ENCODE measurements at regions not wholly inside any gene's neighbourhood (a gene's known extent, or its start where the extent isn't known, plus 50 kb on each side); places are given as distances from the start of the nearest gene placed in this dataset.

DNA sequence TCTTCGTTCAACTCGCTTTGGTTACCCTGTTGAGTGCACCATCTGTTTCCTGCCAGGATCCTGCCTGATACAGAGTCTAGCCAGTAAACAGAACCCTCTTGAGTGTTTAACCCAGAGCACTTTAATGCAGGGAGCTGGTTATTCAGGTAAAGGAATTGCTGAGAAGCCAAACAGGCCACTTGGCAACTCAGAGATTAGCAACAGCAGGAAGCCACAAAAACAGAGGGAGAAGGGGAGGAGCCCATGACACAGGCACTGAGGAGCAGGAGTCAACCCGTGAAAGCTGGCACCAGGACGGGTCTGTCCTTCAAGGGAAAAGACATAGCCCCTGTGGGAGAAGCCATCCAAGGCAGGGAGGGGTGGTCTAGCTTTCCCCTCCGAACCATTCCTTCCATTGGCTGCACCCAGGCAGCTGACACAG, 641.4 kb downstream of the ZNF674 start:
- no peaks in the 10 kb centered on the region for H3K36me3 ChIP-seq
- no peaks in the 10 kb centered on the region for H3K4me1 ChIP-seq
- H3K9ac ChIP-seq (ENCODE audit: low read depth in 2 of 2, low read length in 2 of 2) = no peak overlapping the region
- H3K27me3 ChIP-seq = no peaks in the 10 kb centered on the region
- H3K9me3 ChIP-seq = no peaks in the 10 kb centered on the region
- intact Hi-C loops (cut with DNase I) = no loop called here
- TF ChIP-seq, protein P1, sequence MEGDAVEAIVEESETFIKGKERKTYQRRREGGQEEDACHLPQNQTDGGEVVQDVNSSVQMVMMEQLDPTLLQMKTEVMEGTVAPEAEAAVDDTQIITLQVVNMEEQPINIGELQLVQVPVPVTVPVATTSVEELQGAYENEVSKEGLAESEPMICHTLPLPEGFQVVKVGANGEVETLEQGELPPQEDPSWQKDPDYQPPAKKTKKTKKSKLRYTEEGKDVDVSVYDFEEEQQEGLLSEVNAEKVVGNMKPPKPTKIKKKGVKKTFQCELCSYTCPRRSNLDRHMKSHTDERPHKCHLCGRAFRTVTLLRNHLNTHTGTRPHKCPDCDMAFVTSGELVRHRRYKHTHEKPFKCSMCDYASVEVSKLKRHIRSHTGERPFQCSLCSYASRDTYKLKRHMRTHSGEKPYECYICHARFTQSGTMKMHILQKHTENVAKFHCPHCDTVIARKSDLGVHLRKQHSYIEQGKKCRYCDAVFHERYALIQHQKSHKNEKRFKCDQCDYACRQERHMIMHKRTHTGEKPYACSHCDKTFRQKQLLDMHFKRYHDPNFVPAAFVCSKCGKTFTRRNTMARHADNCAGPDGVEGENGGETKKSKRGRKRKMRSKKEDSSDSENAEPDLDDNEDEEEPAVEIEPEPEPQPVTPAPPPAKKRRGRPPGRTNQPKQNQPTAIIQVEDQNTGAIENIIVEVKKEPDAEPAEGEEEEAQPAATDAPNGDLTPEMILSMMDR (IDR thresholded peaks at IDR 0.05) = no peak
- H3K27ac ChIP-seq = no peak overlapping the region
- no peak for DNase-seq
- no peak overlapping the region for H3K4me3 ChIP-seq

DNA sequence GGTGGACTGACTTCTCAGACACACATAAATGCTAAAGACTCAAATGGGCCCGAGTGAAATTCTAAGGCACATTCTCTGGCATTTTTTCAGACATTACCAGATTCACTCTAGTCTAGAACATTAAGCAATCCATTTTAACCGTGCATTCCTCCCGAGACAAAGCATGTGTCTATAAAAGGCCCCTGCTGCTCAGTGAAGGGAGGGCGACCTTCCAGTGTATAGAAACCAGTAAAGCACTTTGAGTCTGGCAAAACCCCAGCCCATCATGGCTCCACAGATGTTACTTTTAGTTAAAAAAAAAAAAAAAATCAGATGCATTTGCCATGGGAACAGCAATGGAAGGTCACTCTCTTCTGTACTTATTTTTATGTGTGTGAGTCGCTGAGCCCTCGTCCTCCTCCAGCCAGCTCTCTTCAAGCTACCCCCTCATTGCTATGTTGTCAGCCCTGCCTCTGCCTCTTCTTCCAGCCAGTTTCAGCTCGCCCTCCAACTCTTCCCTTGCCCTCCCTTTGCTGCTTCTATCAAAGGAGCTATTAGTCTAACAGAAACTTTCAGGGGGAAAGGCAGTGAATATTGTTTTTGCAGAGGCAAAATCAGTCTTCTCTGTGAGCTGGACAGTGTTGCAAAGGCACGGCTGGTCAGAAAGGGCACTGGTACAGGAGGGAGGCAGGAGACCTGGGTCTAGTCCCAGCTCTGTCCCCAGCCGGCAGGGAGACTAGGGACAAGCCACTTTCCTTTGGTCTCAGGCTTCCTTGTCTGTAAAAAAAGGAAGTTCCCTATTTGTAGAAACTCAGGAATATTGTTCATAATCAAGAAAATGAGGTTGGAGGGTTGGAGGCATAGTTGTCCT, 644.2 kb downstream of the ZNF674 start:
- H3K27me3 ChIP-seq = no peaks in the 10 kb centered on the region
- DNase-seq = no peak
- TF ChIP-seq, protein P1 (IDR thresholded peaks at IDR 0.05) = no peak
- H3K36me3 ChIP-seq = no peaks in the 10 kb centered on the region
- no peaks in the 10 kb centered on the region for H3K9me3 ChIP-seq
- H3K4me1 ChIP-seq = no peaks in the 10 kb centered on the region
- no peak overlapping the region for H3K27ac ChIP-seq
- H3K9ac ChIP-seq (ENCODE audit: low read depth in 2 of 2, low read length in 2 of 2) = no peak overlapping the region
- intact Hi-C loops (cut with DNase I) = no loop called here
- no peak overlapping the region for H3K4me3 ChIP-seq

DNA sequence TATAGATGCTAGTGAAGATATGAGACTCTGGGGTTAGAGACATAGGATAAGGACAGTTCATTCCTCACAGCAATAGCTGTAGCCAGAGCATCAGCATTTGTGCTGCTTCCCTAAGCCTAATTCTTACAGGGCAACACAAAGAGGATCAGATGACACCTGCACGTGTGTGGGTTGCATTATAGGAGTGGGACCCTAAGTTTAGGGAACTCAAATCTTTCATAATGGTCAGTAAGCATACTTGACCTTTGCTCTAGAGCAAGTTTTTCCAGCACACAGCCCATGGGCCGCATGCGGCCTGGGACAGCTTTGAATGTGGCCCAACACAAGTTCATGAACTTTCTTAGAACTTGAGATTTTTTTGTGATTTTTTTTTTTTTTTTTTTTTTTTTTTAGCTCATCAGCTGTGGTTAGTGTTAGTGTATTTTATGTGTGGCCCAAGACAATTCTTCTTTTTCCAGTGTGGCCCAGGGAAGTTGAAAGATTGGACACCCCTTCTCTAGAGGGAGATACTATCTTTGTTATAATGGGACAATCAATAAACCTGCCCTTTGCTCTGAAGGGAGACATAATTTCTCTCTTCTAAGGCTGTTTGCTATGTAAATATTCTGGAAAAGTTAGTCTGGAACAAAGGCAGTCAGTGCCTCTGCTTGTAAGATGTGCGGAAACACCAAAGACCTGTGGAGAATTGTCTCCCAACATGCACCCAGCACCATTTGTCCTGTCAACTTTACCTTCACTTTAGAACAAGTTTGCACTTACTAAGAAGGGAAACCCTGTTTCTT, 650.2 kb downstream of the ZNF674 start:
- no peak overlapping the region for H3K4me3 ChIP-seq
- TF ChIP-seq, protein P1 (IDR thresholded peaks at IDR 0.05) = no peak
- no peak for DNase-seq
- no peak overlapping the region for H3K27ac ChIP-seq
- no peak overlapping the region for H3K9ac ChIP-seq (ENCODE audit: low read depth in 2 of 2, low read length in 2 of 2)
- H3K36me3 ChIP-seq = no peaks in the 10 kb centered on the region
- no peaks in the 10 kb centered on the region for H3K27me3 ChIP-seq
- H3K4me1 ChIP-seq = no peaks in the 10 kb centered on the region
- no peaks in the 10 kb centered on the region for H3K9me3 ChIP-seq
- intact Hi-C loops (cut with DNase I) = no loop called here

GRCh38 chrX:45889471-45889870, 655.8 kb downstream of the ZNF674 start:
- Histone ChIP-seq H3K9ac (ENCODE audit: low read depth in 2 of 2, low read length in 2 of 2) (no peak overlapping the region), H3K27me3 (no peaks in the 10 kb centered on the region), H3K27ac (no peak overlapping the region), H3K9me3 (no peaks in the 10 kb centered on the region), H3K36me3 (no peaks in the 10 kb centered on the region), H3K4me1 (no peaks in the 10 kb centered on the region), H3K4me3 (no peak overlapping the region)
- DNase-seq = no peak
- intact Hi-C loops (cut with DNase I) = no loop called here
- TF ChIP-seq, protein P1 (IDR thresholded peaks at IDR 0.05) = no peak

DNA sequence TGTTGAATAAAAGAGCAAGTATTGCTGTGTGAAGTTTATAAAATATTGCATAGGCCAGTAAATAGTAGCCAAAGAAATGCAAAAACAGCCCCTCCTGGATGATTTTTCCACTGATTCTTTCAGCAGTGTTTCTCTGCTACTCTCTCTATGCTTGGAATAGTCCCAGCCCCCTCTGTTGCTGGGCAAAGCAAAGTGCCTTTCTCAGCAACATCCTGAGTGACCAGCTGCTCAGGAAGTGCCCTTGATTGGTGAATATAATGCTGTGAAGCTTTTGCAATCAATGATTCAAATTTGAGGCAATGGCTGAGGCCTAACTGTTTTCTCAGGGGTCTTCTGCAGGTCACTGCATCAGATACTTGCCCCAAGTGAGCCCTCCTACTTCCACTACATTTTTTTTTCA, 656.7 kb downstream of the ZNF674 start:
- Histone ChIP-seq H3K9me3 (no peaks in the 10 kb centered on the region), H3K4me3 (no peak overlapping the region), H3K36me3 (no peaks in the 10 kb centered on the region), H3K4me1 (no peaks in the 10 kb centered on the region), H3K9ac (ENCODE audit: low read depth in 2 of 2, low read length in 2 of 2) (no peak overlapping the region), H3K27me3 (no peaks in the 10 kb centered on the region), H3K27ac (no peak overlapping the region)
- DNase-seq = no peak
- TF ChIP-seq, protein P1 (IDR thresholded peaks at IDR 0.05) = no peak
- intact Hi-C loops (cut with DNase I) = no loop called here

Data from colonic mucosa (tissue), 4 donors.